NT2/D1 (cell line): ENCODE measurements at regions not wholly inside any gene's neighbourhood (a gene's known extent, or its start where the extent isn't known, plus 50 kb on each side); places are given as distances from the start of the nearest gene placed in this dataset.
"Not testable (repeated sequence)": the region's sequence is repeated elsewhere in the genome, so short reads cannot be mapped to it uniquely, and the experiment has no call there.

ENCODE experiments used
- SUZ12 ChIP-seq: IDR thresholded peaks from 2 replicates; pipeline ENCODE4 v1.6.1; 2011; ENCODE audit not compliant: insufficient read length, insufficient read depth; ENCODE audit errors: extremely low read depth
- YY1 ChIP-seq: IDR thresholded peaks from 2 replicates; pipeline ENCODE4 v1.6.1; 2011; ENCODE audit not compliant: insufficient read length, insufficient read depth

DNA sequence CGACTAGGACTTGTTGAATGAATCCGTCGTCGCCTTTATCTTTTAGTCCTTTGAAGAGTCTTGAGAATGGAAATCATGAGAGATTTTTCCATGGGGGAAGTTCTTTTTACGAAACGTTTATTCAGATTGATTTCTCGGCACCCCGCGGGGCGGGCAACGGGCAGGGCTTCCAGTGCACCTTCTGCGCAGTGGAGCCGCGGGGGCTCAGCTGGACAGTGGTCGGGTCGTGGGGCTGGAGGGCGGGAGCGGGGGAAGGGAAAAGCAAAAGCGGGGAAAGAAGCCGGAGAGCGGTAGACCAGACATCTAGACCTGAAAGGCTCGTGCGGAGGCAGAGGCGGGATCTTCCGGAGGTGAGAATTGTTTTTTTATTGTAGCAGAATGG is 103.0 kb downstream of the NBPF11 start:
- not testable (repeated sequence) for TF ChIP-seq YY1, SUZ12
